ENCODE measurements at regions not wholly inside any gene's neighbourhood (a gene's known extent, or its start where the extent isn't known, plus 50 kb on each side); places are given as distances from the start of the nearest gene placed in this dataset.

DNA sequence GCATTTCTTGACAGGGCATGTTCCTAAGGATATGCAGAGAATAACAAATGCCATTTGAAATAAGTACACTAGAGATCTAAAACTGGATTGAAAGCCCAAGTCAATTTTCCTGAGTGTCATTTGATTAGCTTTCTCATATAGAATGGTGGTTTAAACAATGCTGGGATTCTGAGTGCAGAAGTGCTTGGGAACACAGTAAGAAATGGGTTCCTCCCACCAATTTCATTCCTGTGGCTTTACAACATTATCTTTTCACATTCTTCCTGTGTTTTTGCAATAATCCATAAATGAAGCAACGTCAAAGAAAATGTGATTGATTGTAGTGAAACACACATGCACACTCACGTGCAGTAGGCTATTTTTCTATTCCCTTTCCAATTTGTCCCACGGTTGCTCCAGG, 1858.4 kb upstream of the PIK3C3 start:
- RAD21 ChIA-PET (ENCODE audit: unreplicated experiment): no interaction called here
- no peaks in the 10 kb centered on the region for H3K79me2 ChIP-seq (ENCODE audit: control insufficient read depth, insufficient read depth, low read length)
- no peak overlapping the region for H3K4me2 ChIP-seq (ENCODE audit: control insufficient read depth, insufficient read depth)
- no peaks in the 10 kb centered on the region for H3K9me3 ChIP-seq (replicated peaks; ENCODE audit: control insufficient read depth, insufficient read depth, low read length)
- H3K9ac ChIP-seq (ENCODE audit: control insufficient read depth, insufficient read depth, low read length): no peak overlapping the region
- intact Hi-C loops (cut with micrococcal nuclease; ENCODE audit: unreplicated experiment) (no loop called here), in situ Hi-C loops (cut with MboI) (no loop called here)
- no peak for TF ChIP-seq KAT2A (conservative IDR thresholded peaks at IDR 0.05; ENCODE audit: control insufficient read depth, low read depth, low read length)
- no peak for TF ChIP-seq NBN (IDR thresholded peaks at IDR 0.05)
- no peak for TF ChIP-seq GATAD2B (conservative IDR thresholded peaks at IDR 0.05; ENCODE audit: low read depth)
- no peak for TF ChIP-seq NR2C1 (IDR thresholded peaks at IDR 0.05)
- TF ChIP-seq SMARCA5 (IDR thresholded peaks at IDR 0.05): no peak
- TF ChIP-seq RCOR1 (conservative IDR thresholded peaks at IDR 0.05; ENCODE audit: low read depth, low read length): no peak
- no peak for TF ChIP-seq ZSCAN29 (IDR thresholded peaks at IDR 0.05)
- no peak for TF ChIP-seq POLR2AphosphoS2 (IDR thresholded peaks at IDR 0.05; ENCODE audit: low read depth, low read length)
- TF ChIP-seq, protein P1, sequence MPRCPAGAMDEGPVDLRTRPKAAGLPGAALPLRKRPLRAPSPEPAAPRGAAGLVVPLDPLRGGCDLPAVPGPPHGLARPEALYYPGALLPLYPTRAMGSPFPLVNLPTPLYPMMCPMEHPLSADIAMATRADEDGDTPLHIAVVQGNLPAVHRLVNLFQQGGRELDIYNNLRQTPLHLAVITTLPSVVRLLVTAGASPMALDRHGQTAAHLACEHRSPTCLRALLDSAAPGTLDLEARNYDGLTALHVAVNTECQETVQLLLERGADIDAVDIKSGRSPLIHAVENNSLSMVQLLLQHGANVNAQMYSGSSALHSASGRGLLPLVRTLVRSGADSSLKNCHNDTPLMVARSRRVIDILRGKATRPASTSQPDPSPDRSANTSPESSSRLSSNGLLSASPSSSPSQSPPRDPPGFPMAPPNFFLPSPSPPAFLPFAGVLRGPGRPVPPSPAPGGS (IDR thresholded peaks at IDR 0.05; ENCODE audit: borderline replicate concordance, insufficient read depth, low read depth, low read length, poor library complexity, severe bottlenecking): no peak
- TF ChIP-seq, protein P2, sequence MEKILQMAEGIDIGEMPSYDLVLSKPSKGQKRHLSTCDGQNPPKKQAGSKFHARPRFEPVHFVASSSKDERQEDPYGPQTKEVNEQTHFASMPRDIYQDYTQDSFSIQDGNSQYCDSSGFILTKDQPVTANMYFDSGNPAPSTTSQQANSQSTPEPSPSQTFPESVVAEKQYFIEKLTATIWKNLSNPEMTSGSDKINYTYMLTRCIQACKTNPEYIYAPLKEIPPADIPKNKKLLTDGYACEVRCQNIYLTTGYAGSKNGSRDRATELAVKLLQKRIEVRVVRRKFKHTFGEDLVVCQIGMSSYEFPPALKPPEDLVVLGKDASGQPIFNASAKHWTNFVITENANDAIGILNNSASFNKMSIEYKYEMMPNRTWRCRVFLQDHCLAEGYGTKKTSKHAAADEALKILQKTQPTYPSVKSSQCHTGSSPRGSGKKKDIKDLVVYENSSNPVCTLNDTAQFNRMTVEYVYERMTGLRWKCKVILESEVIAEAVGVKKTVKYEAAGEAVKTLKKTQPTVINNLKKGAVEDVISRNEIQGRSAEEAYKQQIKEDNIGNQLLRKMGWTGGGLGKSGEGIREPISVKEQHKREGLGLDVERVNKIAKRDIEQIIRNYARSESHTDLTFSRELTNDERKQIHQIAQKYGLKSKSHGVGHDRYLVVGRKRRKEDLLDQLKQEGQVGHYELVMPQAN (conservative IDR thresholded peaks at IDR 0.05): no peak
- no peak for TF ChIP-seq SIX5 (IDR thresholded peaks at IDR 0.05; ENCODE audit: low read depth, low read length, severe bottlenecking)
- TF ChIP-seq, protein P3, sequence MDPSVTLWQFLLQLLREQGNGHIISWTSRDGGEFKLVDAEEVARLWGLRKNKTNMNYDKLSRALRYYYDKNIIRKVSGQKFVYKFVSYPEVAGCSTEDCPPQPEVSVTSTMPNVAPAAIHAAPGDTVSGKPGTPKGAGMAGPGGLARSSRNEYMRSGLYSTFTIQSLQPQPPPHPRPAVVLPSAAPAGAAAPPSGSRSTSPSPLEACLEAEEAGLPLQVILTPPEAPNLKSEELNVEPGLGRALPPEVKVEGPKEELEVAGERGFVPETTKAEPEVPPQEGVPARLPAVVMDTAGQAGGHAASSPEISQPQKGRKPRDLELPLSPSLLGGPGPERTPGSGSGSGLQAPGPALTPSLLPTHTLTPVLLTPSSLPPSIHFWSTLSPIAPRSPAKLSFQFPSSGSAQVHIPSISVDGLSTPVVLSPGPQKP (IDR thresholded peaks at IDR 0.05; ENCODE audit: low read depth, low read length): no peak
- no peak for TF ChIP-seq PAX5 (IDR thresholded peaks at IDR 0.05; ENCODE audit: borderline replicate concordance, low read depth, low read length)
- no peak overlapping the region for H3K27ac ChIP-seq (ENCODE audit: control insufficient read depth, insufficient read depth)
- no peaks in the 10 kb centered on the region for H3K36me3 ChIP-seq (ENCODE audit: control insufficient read depth in 2 of 2, insufficient read depth in 2 of 2, low read length in 1 of 2)
- no peaks in the 10 kb centered on the region for H4K20me1 ChIP-seq (ENCODE audit: control insufficient read depth, insufficient read depth)
- no peak for ATAC-seq
- SMC1A ChIA-PET (ENCODE audit: uncharacterized antibody, unreplicated experiment): no interaction called here
- FAIRE-seq: no peak
- H3K27me3 ChIP-seq (replicated peaks in 1 of 2; ENCODE audit: control insufficient read depth in 2 of 2, insufficient read depth in 2 of 2, low read length in 1 of 2): no peaks in the 10 kb centered on the region
- 4% methylated on average over 3 of the region's 3 CpGs for WGBS (ENCODE audit: insufficient coverage, insufficient replicate concordance, low lambda C conversion rate, missing lambda C conversion rate)
- BruUV-seq (replicated peaks): no TSS peak
- CTCF ChIA-PET: no interaction called here
- no peaks in the 10 kb centered on the region for H3K4me1 ChIP-seq (ENCODE audit: control insufficient read depth, insufficient read depth, low read length)
- no peak overlapping the region for H3K4me3 ChIP-seq
- POLR2A ChIA-PET: no interaction called here
- no peak for DNase-seq (ENCODE audit: low read depth, low spot score)
- no peak overlapping the region for H2AFZ ChIP-seq (ENCODE audit: control insufficient read depth, low read depth, low read length)

Measured in GM12878 (cell line).